SH-SY5Y (cell line): ENCODE measurements at regions not wholly inside any gene's neighbourhood (a gene's known extent, or its start where the extent isn't known, plus 50 kb on each side); places are given as distances from the start of the nearest gene placed in this dataset.

Source experiments
- GATA2 ChIP-seq: IDR thresholded peaks from 2 replicates; pipeline ENCODE4 v1.6.1; 2011; ENCODE audit warnings: mild to moderate bottlenecking, low read depth, low read length
- GATA3 ChIP-seq: IDR thresholded peaks from 2 replicates; pipeline ENCODE4 v1.6.1; 2011; ENCODE audit warnings: low read depth, mild to moderate bottlenecking, low read length, moderate library complexity

DNA sequence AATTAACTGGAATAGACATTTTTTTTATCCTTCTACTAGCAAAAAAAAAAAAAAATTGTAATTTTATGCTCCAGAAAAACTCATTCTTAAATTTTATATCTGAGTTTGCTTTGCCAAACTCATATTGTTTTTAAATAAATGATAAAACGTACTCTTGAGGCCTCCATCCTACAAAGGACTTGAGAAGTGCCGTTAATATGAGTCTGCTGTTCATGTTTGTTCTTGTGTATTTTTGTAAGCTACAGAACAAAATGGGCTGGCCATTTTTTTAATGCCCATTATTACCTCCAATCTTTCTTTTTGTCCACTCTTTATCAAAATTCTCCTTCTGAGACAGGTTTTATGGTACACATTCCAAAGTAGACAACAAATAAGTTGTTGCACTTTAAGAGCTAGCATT lies 643.5 kb upstream of the SOX9 start:
- TF ChIP-seq GATA3, result no peak
- TF ChIP-seq GATA2, result no peak
